Natural killer cell (primary cell): ENCODE measurements at regions not wholly inside any gene's neighbourhood (a gene's known extent, or its start where the extent isn't known, plus 50 kb on each side); places are given as distances from the start of the nearest gene placed in this dataset.

ENCODE experiments used
- ATAC-seq, 3 donors: fragments of 150-1000 bp in 2 of 3; fragments of 200-7000 bp in 1 of 3; cut with Tn5 transposase; 1 replicate in 1 of 3; 2 replicates in 2 of 3; pipeline ENCODE4 v1.10.0; 2021; ENCODE audit warnings: mild to moderate bottlenecking in 2 of 3, moderate library complexity in 2 of 3
- DNase-seq, 2 donors: peaks; one replicate each; pipeline versions ENCODE4 v3.0.0 to v3.0.0-alpha.2; 2013 to 2021; ENCODE audit warnings: mixed read lengths in 1 of 2
- H3K27ac ChIP-seq: one replicate; pipeline ENCODE4 v1.5.1; 2013; ENCODE audit warnings: mild to moderate bottlenecking, low read length
- H3K27me3 ChIP-seq: one replicate; pipeline ENCODE4 v1.6.1; 2013; ENCODE audit warnings: low read length; ENCODE audit not compliant: control insufficient read depth, insufficient read depth
- H3K36me3 ChIP-seq: one replicate; pipeline ENCODE4 v1.6.1; 2013; ENCODE audit warnings: low read length; ENCODE audit not compliant: control insufficient read depth, insufficient read depth
- H3K4me1 ChIP-seq: one replicate; pipeline ENCODE4 v1.6.1; 2013; ENCODE audit warnings: low read length; ENCODE audit not compliant: control insufficient read depth, insufficient read depth
- H3K4me3 ChIP-seq: one replicate; pipeline ENCODE4 v1.5.1; 2013; ENCODE audit warnings: low read length
- H3K9me3 ChIP-seq: one replicate; pipeline ENCODE4 v1.6.1; 2013; ENCODE audit warnings: low read length; ENCODE audit not compliant: control insufficient read depth, insufficient read depth
- H3K27ac Mint-ChIP-seq, 2 donors: one replicate each; pipeline ENCODE4 v1.8.0; 2022; ENCODE audit warnings: mild to moderate bottlenecking in 2 of 2, mixed read lengths in 2 of 2, moderate library complexity in 1 of 2
- H3K27me3 Mint-ChIP-seq, 2 donors: one replicate each; pipeline ENCODE4 v1.8.0; 2022; ENCODE audit warnings: low read depth in 2 of 2, mixed read lengths in 2 of 2
- H3K36me3 Mint-ChIP-seq: one replicate; pipeline ENCODE4 v1.8.0; 2022; ENCODE audit warnings: mixed read lengths
- H3K4me1 Mint-ChIP-seq, 2 donors: one replicate each; pipeline ENCODE4 v1.8.0; 2022; ENCODE audit warnings: mixed read lengths in 2 of 2
- H3K4me3 Mint-ChIP-seq: one replicate; pipeline ENCODE4 v1.8.0; 2022; ENCODE audit warnings: mild to moderate bottlenecking, moderate library complexity, mixed read lengths
- H3K9me3 Mint-ChIP-seq, 2 donors: one replicate each; pipeline ENCODE4 v1.8.0; 2022; ENCODE audit warnings: mixed read lengths in 2 of 2
- CTCF ChIP-seq: fragments of 200-600 bp; IDR thresholded peaks from one replicate; pipeline ENCODE4 v1.8.0; 2022; ENCODE audit warnings: antibody characterized with exemption
- WGBS: methylation state at CpG from one replicate; pipeline ENCODE4 v1.1.7; 2013; ENCODE audit warnings: missing lambda C conversion rate; ENCODE audit not compliant: insufficient coverage; 5-methylcytosine and 5-hydroxymethylcytosine counted together
- intact Hi-C: fragments of 100-400 bp; cut with micrococcal nuclease; formaldehyde crosslinking; loops from one replicate; pipeline ENCODE4 v1.14.2; 2022

GRCh38 chr3:82085356-82085755 lies 323.9 kb upstream of the GBE1 start:
- Mint-ChIP-seq H3K4me3 (no peak overlapping the region), H3K4me1 (no peaks in the 10 kb centered on the region), H3K36me3 (no peaks in the 10 kb centered on the region), H3K27ac (no peak overlapping the region), H3K9me3 (peaks cover 3 to 5% of the 10 kb centered on the region in 2 donors), H3K27me3 (no peaks in the 10 kb centered on the region)
- Histone ChIP-seq H3K36me3 (no peaks in the 10 kb centered on the region), H3K27ac (no peak overlapping the region), H3K4me1 (no peaks in the 10 kb centered on the region), H3K27me3 (no peaks in the 10 kb centered on the region), H3K9me3 (no peaks in the 10 kb centered on the region), H3K4me3 (no peak overlapping the region)
- WGBS: 75% methylated on average over 2 of the region's 3 CpGs
- intact Hi-C loops: no loop called here
- no peak for ATAC-seq
- DNase-seq: no peak
- TF ChIP-seq CTCF: no peak

GRCh38 chr3:82084824-82085223 lies 323.4 kb upstream of the GBE1 start:
- H3K9me3 ChIP-seq: no peaks in the 10 kb centered on the region
- H3K27me3 ChIP-seq: no peaks in the 10 kb centered on the region
- no peak overlapping the region for H3K27ac ChIP-seq
- no peak overlapping the region for H3K4me3 ChIP-seq
- TF ChIP-seq CTCF: no peak
- H3K36me3 Mint-ChIP-seq: no peaks in the 10 kb centered on the region
- ATAC-seq: no peak
- H3K27ac Mint-ChIP-seq: no peak overlapping the region
- intact Hi-C loops: no loop called here
- no peaks in the 10 kb centered on the region for H3K4me1 ChIP-seq
- no peak overlapping the region for H3K4me3 Mint-ChIP-seq
- H3K4me1 Mint-ChIP-seq: no peaks in the 10 kb centered on the region
- 67% methylated on average over 1 of the region's 1 CpG for WGBS
- DNase-seq: no peak
- no peaks in the 10 kb centered on the region for H3K36me3 ChIP-seq
- H3K27me3 Mint-ChIP-seq: no peaks in the 10 kb centered on the region
- H3K9me3 Mint-ChIP-seq: peaks cover 0 to 5% of the 10 kb centered on the region in 2 donors

GRCh38 chr3:82082796-82083195 lies 321.4 kb upstream of the GBE1 start:
- ATAC-seq: no peak
- no peak overlapping the region for H3K27ac Mint-ChIP-seq

More at GRCh38 chr3:82082796-82083195, 321.4 kb upstream of the GBE1 start:
- H3K4me3 ChIP-seq: no peak overlapping the region
- TF ChIP-seq CTCF: no peak
- no peaks in the 10 kb centered on the region for H3K4me1 Mint-ChIP-seq
- no peaks in the 10 kb centered on the region for H3K27me3 ChIP-seq
- peaks cover 0 to 2% of the 10 kb centered on the region in 2 donors for H3K9me3 Mint-ChIP-seq
- no peaks in the 10 kb centered on the region for H3K36me3 Mint-ChIP-seq
- no peak for DNase-seq
- H3K9me3 ChIP-seq: no peaks in the 10 kb centered on the region
- intact Hi-C loops: no loop called here
- H3K36me3 ChIP-seq: no peaks in the 10 kb centered on the region
- H3K4me3 Mint-ChIP-seq: no peak overlapping the region
- no peaks in the 10 kb centered on the region for H3K4me1 ChIP-seq
- no peaks in the 10 kb centered on the region for H3K27me3 Mint-ChIP-seq
- no peak overlapping the region for H3K27ac ChIP-seq
